GM12872 (cell line): ENCODE measurements at regions not wholly inside any gene's neighbourhood (a gene's known extent, or its start where the extent isn't known, plus 50 kb on each side); places are given as distances from the start of the nearest gene placed in this dataset.

Experiments used
- CTCF ChIP-seq: IDR thresholded peaks from 3 replicates; pipeline ENCODE4 v1.5.1; 2011; ENCODE audit warnings: low read depth, mild to moderate bottlenecking, low read length, moderate library complexity; ENCODE audit not compliant: insufficient read depth

- no peak for TF ChIP-seq CTCF
Measured at GRCh38 chr14:61160798-61161197, 120.3 kb downstream of the TMEM30B start.

GRCh38 chr14:61154641-61155040 lies 126.5 kb downstream of the TMEM30B start:
- no peak for TF ChIP-seq CTCF

GRCh38 chr14:61153914-61154545 lies 127.1 kb downstream of the TMEM30B start:
- no peak for TF ChIP-seq CTCF

- TF ChIP-seq CTCF = no peak
Measured at GRCh38 chr14:61153431-61153830, 127.7 kb downstream of the TMEM30B start.

GRCh38 chr14:61152851-61153364 lies 128.2 kb downstream of the TMEM30B start:
- TF ChIP-seq CTCF = no peak

- TF ChIP-seq CTCF = no peak
Measured at GRCh38 chr14:61151251-61151650, 129.9 kb downstream of the TMEM30B start.

GRCh38 chr14:61150851-61151250 lies 130.3 kb downstream of the TMEM30B start:
- no peak for TF ChIP-seq CTCF
